Neutrophil (primary cell): ENCODE measurements at regions not wholly inside any gene's neighbourhood (a gene's known extent, or its start where the extent isn't known, plus 50 kb on each side); places are given as distances from the start of the nearest gene placed in this dataset.

Experiments
- H3K27ac ChIP-seq: fragments of 200-600 bp; sonication (generic); 2 replicates; pipeline ENCODE4 v1.5.1; 2016; ENCODE audit warnings: mild to moderate bottlenecking, moderate library complexity
- H3K27me3 ChIP-seq: fragments of 200-600 bp; sonication (generic); 2 replicates; pipeline ENCODE4 v1.6.0; 2016; ENCODE audit warnings: mild to moderate bottlenecking
- H3K36me3 ChIP-seq: fragments of 200-600 bp; sonication (generic); 2 replicates; pipeline ENCODE4 v1.5.1; 2017
- H3K4me1 ChIP-seq, 2 experiments: fragments of 200-600 bp in 1 of 2; sonication (generic) in 1 of 2; 1 replicate in 1 of 2; 2 replicates in 1 of 2; pipeline versions ENCODE4 v1.5.1 to v1.6.1; 2013 to 2016; ENCODE audit warnings: low read depth in 1 of 2, low read length in 1 of 2, mild to moderate bottlenecking in 1 of 2, moderate library complexity in 1 of 2; ENCODE audit not compliant: control insufficient read depth in 1 of 2, insufficient read depth in 1 of 2
- H3K4me3 ChIP-seq, 2 experiments: fragments of 200-600 bp in 1 of 2; sonication (generic) in 1 of 2; 1 replicate in 1 of 2; 2 replicates in 1 of 2; pipeline ENCODE4 v1.5.1; 2013 to 2016; ENCODE audit warnings: low read depth in 1 of 2, low read length in 1 of 2, mild to moderate bottlenecking in 1 of 2, moderate library complexity in 1 of 2
- H3K9me3 ChIP-seq: fragments of 200-600 bp; sonication (generic); 2 replicates; pipeline ENCODE4 v1.5.1; 2016
- CTCF ChIP-seq: fragments of 200-600 bp; sonication (generic); IDR thresholded peaks from 2 replicates; pipeline ENCODE4 v1.5.1; 2016; ENCODE audit warnings: antibody characterized with exemption

- no peak for TF ChIP-seq CTCF
- H3K4me1 ChIP-seq = no peaks in the 10 kb centered on the region
Observed at GRCh38 chr3:118479376-118479775, 555.3 kb downstream of the IGSF11 start.

DNA sequence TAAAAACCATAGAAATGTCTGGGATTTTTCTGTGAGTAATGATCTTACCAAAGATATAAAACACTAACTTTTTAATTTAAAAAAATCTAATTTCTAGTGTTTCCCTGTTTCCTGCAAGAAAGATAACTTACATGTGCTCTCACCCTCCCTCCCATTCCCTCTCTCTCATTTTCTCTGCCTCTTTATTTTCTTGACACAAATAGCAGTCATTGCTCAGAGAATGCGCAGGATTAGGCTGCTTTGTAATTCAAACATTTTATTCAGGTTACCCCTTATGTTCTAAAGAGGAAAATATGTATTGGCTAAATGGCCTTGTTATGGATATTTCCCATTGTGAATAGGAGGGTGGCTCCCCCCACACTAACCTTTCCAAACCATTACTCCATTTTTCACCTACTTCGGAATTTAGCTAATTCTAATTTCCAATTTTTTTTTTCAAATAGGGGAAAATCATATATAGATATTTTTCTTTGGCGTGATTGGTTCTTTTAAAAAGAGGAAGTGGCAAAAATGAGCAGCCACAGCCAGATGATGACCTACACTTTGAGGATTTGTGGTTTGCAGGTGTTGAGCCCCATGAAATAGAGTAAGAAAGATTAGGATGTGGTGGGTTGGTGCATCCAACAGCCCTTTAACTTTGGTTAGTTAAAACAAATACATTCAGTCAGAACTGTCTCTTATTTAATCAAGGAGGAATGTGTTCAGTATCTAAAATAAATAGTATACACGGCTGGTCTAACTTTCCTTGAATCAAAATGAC is 554.4 kb downstream of the IGSF11 start:
- TF ChIP-seq CTCF = no peak
- Histone ChIP-seq H3K27ac (no peak overlapping the region), H3K4me3 (no peak overlapping the region), H3K9me3 (no peaks in the 10 kb centered on the region), H3K27me3 (no peaks in the 10 kb centered on the region), H3K4me1 (no peaks in the 10 kb centered on the region), H3K36me3 (no peaks in the 10 kb centered on the region)

More at GRCh38 chr3:118479376-118479775, 555.3 kb downstream of the IGSF11 start:
- Histone ChIP-seq H3K27me3 (no peaks in the 10 kb centered on the region), H3K36me3 (no peaks in the 10 kb centered on the region), H3K9me3 (no peaks in the 10 kb centered on the region), H3K4me3 (no peak overlapping the region), H3K27ac (no peak overlapping the region)

DNA sequence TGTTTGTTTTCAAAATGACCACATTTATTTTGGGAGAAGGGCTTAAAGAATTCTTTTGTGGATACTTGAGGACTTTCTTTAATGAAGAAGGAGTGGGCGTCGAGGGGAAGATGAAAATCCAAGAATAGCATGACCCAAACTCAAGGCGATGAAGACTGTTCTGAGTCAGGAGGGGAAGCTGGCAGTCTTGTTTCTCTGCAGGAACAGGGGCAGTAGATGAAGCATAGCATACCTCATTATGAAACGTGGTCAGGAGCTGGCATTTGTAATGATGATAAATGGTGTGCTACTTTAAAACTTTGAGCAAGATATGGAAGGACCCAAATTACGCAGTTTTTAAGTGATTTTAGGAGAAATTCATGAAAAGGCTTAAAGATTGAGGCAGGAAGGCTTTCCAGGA is 549.0 kb downstream of the IGSF11 start:
- H3K9me3 ChIP-seq = no peaks in the 10 kb centered on the region
- no peaks in the 10 kb centered on the region for H3K36me3 ChIP-seq
- no peak for TF ChIP-seq CTCF
- no peaks in the 10 kb centered on the region for H3K4me1 ChIP-seq
- no peaks in the 10 kb centered on the region for H3K27me3 ChIP-seq
- H3K27ac ChIP-seq = no peak overlapping the region
- H3K4me3 ChIP-seq = no peak overlapping the region

DNA sequence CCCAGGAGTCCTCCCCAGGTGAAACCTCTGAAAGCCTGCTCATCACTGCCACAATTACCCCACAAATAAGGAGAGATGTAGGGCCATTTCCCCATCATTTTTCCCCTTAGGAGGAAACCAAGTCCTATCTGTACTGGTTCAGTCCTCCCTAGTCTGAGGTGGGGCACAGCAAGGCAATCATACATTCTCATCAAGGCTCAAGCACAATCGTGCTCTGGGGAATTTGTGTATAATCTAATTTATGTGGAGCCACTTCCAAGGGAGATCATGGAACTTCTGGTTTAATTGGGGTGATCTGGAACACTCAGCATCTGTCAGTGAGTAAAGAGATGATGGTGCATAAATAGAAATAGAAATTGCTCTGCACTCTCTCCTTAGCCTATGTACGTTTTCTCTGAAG is 546.9 kb downstream of the IGSF11 start:
- H3K4me3 ChIP-seq = no peak overlapping the region
- H3K36me3 ChIP-seq = no peaks in the 10 kb centered on the region
- TF ChIP-seq CTCF = no peak
- no peak overlapping the region for H3K27ac ChIP-seq
- H3K27me3 ChIP-seq = no peaks in the 10 kb centered on the region
- no peaks in the 10 kb centered on the region for H3K4me1 ChIP-seq
- no peaks in the 10 kb centered on the region for H3K9me3 ChIP-seq

DNA sequence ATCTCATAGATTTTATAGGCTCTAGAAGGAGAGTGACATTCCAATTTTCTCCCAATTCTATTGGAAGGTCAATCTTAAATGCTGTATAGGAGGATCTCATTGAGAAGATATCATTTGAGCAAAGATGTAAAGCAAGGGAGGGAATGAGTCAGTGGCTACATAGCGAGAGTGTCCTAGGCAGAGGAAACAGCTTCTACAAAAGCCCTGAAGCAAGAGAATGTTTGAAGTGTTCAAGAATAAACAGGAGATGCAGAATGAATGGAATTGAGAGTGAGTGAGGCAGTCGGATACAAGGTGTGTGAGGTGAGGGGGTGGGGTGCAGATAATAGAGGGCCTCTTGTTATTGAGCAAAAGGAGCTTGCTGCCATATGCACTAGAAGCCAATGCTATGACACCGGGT is 545.9 kb downstream of the IGSF11 start:
- Histone ChIP-seq H3K27me3 (no peaks in the 10 kb centered on the region), H3K4me3 (no peak overlapping the region), H3K36me3 (no peaks in the 10 kb centered on the region), H3K27ac (no peak overlapping the region), H3K4me1 (no peaks in the 10 kb centered on the region), H3K9me3 (no peaks in the 10 kb centered on the region)
- TF ChIP-seq CTCF = no peak
